ENCODE measurements at regions not wholly inside any gene's neighbourhood (a gene's known extent, or its start where the extent isn't known, plus 50 kb on each side); places are given as distances from the start of the nearest gene placed in this dataset.

- peaks cover 14% of the 10 kb centered on the region for H3K4me1 ChIP-seq (ENCODE audit: control insufficient read depth, insufficient read depth, low read length)
- no peak overlapping the region for H3K4me2 ChIP-seq (ENCODE audit: low read length)
- H3K9me3 ChIP-seq (replicated peaks; ENCODE audit: low read length), result no peaks in the 10 kb centered on the region
- H3K4me3 ChIP-seq (ENCODE audit: low read length), result no peak overlapping the region
- H3K27me3 ChIP-seq (ENCODE audit: control insufficient read depth, insufficient read depth, low read length), result no peaks in the 10 kb centered on the region
- H3K9ac ChIP-seq (ENCODE audit: low read depth, low read length), result no peak overlapping the region
- H3K36me3 ChIP-seq (ENCODE audit: insufficient read depth, low read length), result no peaks in the 10 kb centered on the region
Measured at GRCh38 chr2:19664646-19665045, 237.1 kb downstream of the TTC32 start.

GRCh38 chr2:19659024-19659792 is 242.6 kb downstream of the TTC32 start:
- H3K27me3 ChIP-seq (ENCODE audit: control insufficient read depth, insufficient read depth, low read length), result no peaks in the 10 kb centered on the region
- H3K36me3 ChIP-seq (ENCODE audit: insufficient read depth, low read length), result no peaks in the 10 kb centered on the region
- no peaks in the 10 kb centered on the region for H3K9me3 ChIP-seq (replicated peaks; ENCODE audit: low read length)
- H3K4me2 ChIP-seq (ENCODE audit: low read length), result no peak overlapping the region
- H3K9ac ChIP-seq (ENCODE audit: low read depth, low read length), result no peak overlapping the region
- H3K4me3 ChIP-seq (ENCODE audit: low read length), result no peak overlapping the region
- no peaks in the 10 kb centered on the region for H3K4me1 ChIP-seq (ENCODE audit: control insufficient read depth, insufficient read depth, low read length)

GRCh38 chr2:19656011-19656410 is 245.8 kb downstream of the TTC32 start:
- no peak overlapping the region for H3K4me2 ChIP-seq (ENCODE audit: low read length)
- no peaks in the 10 kb centered on the region for H3K9me3 ChIP-seq (replicated peaks; ENCODE audit: low read length)
- no peaks in the 10 kb centered on the region for H3K36me3 ChIP-seq (ENCODE audit: insufficient read depth, low read length)
- no peak overlapping the region for H3K4me3 ChIP-seq (ENCODE audit: low read length)
- no peaks in the 10 kb centered on the region for H3K27me3 ChIP-seq (ENCODE audit: control insufficient read depth, insufficient read depth, low read length)
- H3K9ac ChIP-seq (ENCODE audit: low read depth, low read length), result no peak overlapping the region
- peaks cover 13% of the 10 kb centered on the region for H3K4me1 ChIP-seq (ENCODE audit: control insufficient read depth, insufficient read depth, low read length)

- no peak overlapping the region for H3K9ac ChIP-seq (ENCODE audit: low read depth, low read length)
- no peak overlapping the region for H3K4me3 ChIP-seq (ENCODE audit: low read length)
- no peaks in the 10 kb centered on the region for H3K9me3 ChIP-seq (replicated peaks; ENCODE audit: low read length)
- no peak overlapping the region for H3K4me2 ChIP-seq (ENCODE audit: low read length)
- no peaks in the 10 kb centered on the region for H3K27me3 ChIP-seq (ENCODE audit: control insufficient read depth, insufficient read depth, low read length)
- no peaks in the 10 kb centered on the region for H3K36me3 ChIP-seq (ENCODE audit: insufficient read depth, low read length)
- peaks cover 26% of the 10 kb centered on the region for H3K4me1 ChIP-seq (ENCODE audit: control insufficient read depth, insufficient read depth, low read length)
Measured at GRCh38 chr2:19654310-19655090, 247.3 kb downstream of the TTC32 start.

- Histone ChIP-seq H3K9ac (ENCODE audit: low read depth, low read length) (no peak overlapping the region), H3K4me1 (ENCODE audit: control insufficient read depth, insufficient read depth, low read length) (peaks cover 36% of the 10 kb centered on the region), H3K9me3 (replicated peaks; ENCODE audit: low read length) (no peaks in the 10 kb centered on the region), H3K27me3 (ENCODE audit: control insufficient read depth, insufficient read depth, low read length) (no peaks in the 10 kb centered on the region), H3K4me2 (ENCODE audit: low read length) (no peak overlapping the region), H3K4me3 (ENCODE audit: low read length) (no peak overlapping the region), H3K36me3 (ENCODE audit: insufficient read depth, low read length) (no peaks in the 10 kb centered on the region)
Measured at GRCh38 chr2:19653509-19653908, 248.3 kb downstream of the TTC32 start.

GRCh38 chr2:19652811-19653210 is 249.0 kb downstream of the TTC32 start:
- H3K4me2 ChIP-seq (ENCODE audit: low read length), result no peak overlapping the region
- H3K4me3 ChIP-seq (ENCODE audit: low read length), result no peak overlapping the region
- no peaks in the 10 kb centered on the region for H3K36me3 ChIP-seq (ENCODE audit: insufficient read depth, low read length)

GRCh38 chr2:19651466-19651865 is 250.3 kb downstream of the TTC32 start:
- no peak overlapping the region for H3K4me3 ChIP-seq (ENCODE audit: low read length)
- H3K9me3 ChIP-seq (replicated peaks; ENCODE audit: low read length), result no peaks in the 10 kb centered on the region
- H3K9ac ChIP-seq (ENCODE audit: low read depth, low read length), result peak overlapping the region; percentile 10
- peaks cover 39% of the 10 kb centered on the region for H3K4me1 ChIP-seq (ENCODE audit: control insufficient read depth, insufficient read depth, low read length)
- no peak overlapping the region for H3K4me2 ChIP-seq (ENCODE audit: low read length)
- no peaks in the 10 kb centered on the region for H3K36me3 ChIP-seq (ENCODE audit: insufficient read depth, low read length)
- no peaks in the 10 kb centered on the region for H3K27me3 ChIP-seq (ENCODE audit: control insufficient read depth, insufficient read depth, low read length)

More at GRCh38 chr2:19652811-19653210, 249.0 kb downstream of the TTC32 start:
- peaks cover 39% of the 10 kb centered on the region for H3K4me1 ChIP-seq (ENCODE audit: control insufficient read depth, insufficient read depth, low read length)
- H3K27me3 ChIP-seq (ENCODE audit: control insufficient read depth, insufficient read depth, low read length), result no peaks in the 10 kb centered on the region
- no peaks in the 10 kb centered on the region for H3K9me3 ChIP-seq (replicated peaks; ENCODE audit: low read length)
- no peak overlapping the region for H3K9ac ChIP-seq (ENCODE audit: low read depth, low read length)

- H3K9ac ChIP-seq (ENCODE audit: low read depth, low read length), result peak overlapping the region; percentile 48
Measured at GRCh38 chr2:19649785-19650380, 251.9 kb downstream of the TTC32 start.

GRCh38 chr2:19649142-19649541 is 252.6 kb downstream of the TTC32 start:
- Histone ChIP-seq H3K27me3 (ENCODE audit: control insufficient read depth, insufficient read depth, low read length) (no peaks in the 10 kb centered on the region), H3K4me2 (ENCODE audit: low read length) (peak overlapping the region; percentile 14), H3K4me1 (ENCODE audit: control insufficient read depth, insufficient read depth, low read length) (peaks cover 39% of the 10 kb centered on the region), H3K4me3 (ENCODE audit: low read length) (no peak overlapping the region), H3K9me3 (replicated peaks; ENCODE audit: low read length) (no peaks in the 10 kb centered on the region), H3K36me3 (ENCODE audit: insufficient read depth, low read length) (no peaks in the 10 kb centered on the region), H3K9ac (ENCODE audit: low read depth, low read length) (no peak overlapping the region)

More at GRCh38 chr2:19649785-19650380, 251.9 kb downstream of the TTC32 start:
- Histone ChIP-seq H3K4me3 (ENCODE audit: low read length) (peak overlapping the region; percentile 12), H3K9me3 (replicated peaks; ENCODE audit: low read length) (no peaks in the 10 kb centered on the region), H3K27me3 (ENCODE audit: control insufficient read depth, insufficient read depth, low read length) (no peaks in the 10 kb centered on the region), H3K4me1 (ENCODE audit: control insufficient read depth, insufficient read depth, low read length) (peaks cover 39% of the 10 kb centered on the region), H3K4me2 (ENCODE audit: low read length) (peak overlapping the region; percentile 60), H3K36me3 (ENCODE audit: insufficient read depth, low read length) (no peaks in the 10 kb centered on the region)

- Histone ChIP-seq H3K36me3 (ENCODE audit: insufficient read depth, low read length) (no peaks in the 10 kb centered on the region), H3K4me2 (ENCODE audit: low read length) (peak overlapping the region; percentile 14), H3K4me1 (ENCODE audit: control insufficient read depth, insufficient read depth, low read length) (peaks cover 39% of the 10 kb centered on the region), H3K9me3 (replicated peaks; ENCODE audit: low read length) (no peaks in the 10 kb centered on the region), H3K9ac (ENCODE audit: low read depth, low read length) (no peak overlapping the region), H3K4me3 (ENCODE audit: low read length) (no peak overlapping the region), H3K27me3 (ENCODE audit: control insufficient read depth, insufficient read depth, low read length) (no peaks in the 10 kb centered on the region)
Measured at GRCh38 chr2:19648583-19648982, 253.2 kb downstream of the TTC32 start.

GRCh38 chr2:19646987-19647386 is 254.8 kb downstream of the TTC32 start:
- no peak overlapping the region for H3K4me3 ChIP-seq (ENCODE audit: low read length)
- no peaks in the 10 kb centered on the region for H3K36me3 ChIP-seq (ENCODE audit: insufficient read depth, low read length)
- peaks cover 36% of the 10 kb centered on the region for H3K4me1 ChIP-seq (ENCODE audit: control insufficient read depth, insufficient read depth, low read length)
- H3K4me2 ChIP-seq (ENCODE audit: low read length), result no peak overlapping the region
- no peak overlapping the region for H3K9ac ChIP-seq (ENCODE audit: low read depth, low read length)
- H3K27me3 ChIP-seq (ENCODE audit: control insufficient read depth, insufficient read depth, low read length), result no peaks in the 10 kb centered on the region
- H3K9me3 ChIP-seq (replicated peaks; ENCODE audit: low read length), result no peaks in the 10 kb centered on the region

Measured in skeletal muscle satellite cell (primary cell).